Activated CD8-positive, alpha-beta T cell treated with anti-CD3 and anti-CD28 coated beads, Interleukin-2, amount 10 ng/mL, durations not matched to agents 7 days and 5 days (primary cell): ENCODE measurements at regions not wholly inside any gene's neighbourhood (a gene's known extent, or its start where the extent isn't known, plus 50 kb on each side); places are given as distances from the start of the nearest gene placed in this dataset.

ENCODE experiments used
- ATAC-seq: fragments of 150-1000 bp; cut with Tn5 transposase; one replicate; pipeline ENCODE4 v1.10.0; 2021; ENCODE audit warnings: moderate library complexity
- CTCF ChIA-PET: fragments of 350-600 bp; sonication (Branson Sonifier 250); formaldehyde crosslinking; loops from one replicate; lab custom pipeline; 2021; ENCODE audit warnings: antibody characterized with exemption; lab: Charles Lee
- POLR2A ChIA-PET: fragments of 350-600 bp; sonication (Branson Sonifier 250); formaldehyde crosslinking; loops from one replicate; lab custom pipeline; 2021; ENCODE audit warnings: antibody characterized with exemption; lab: Charles Lee
- DNase-seq: peaks from one replicate; pipeline ENCODE4 v3.0.0-alpha.2; 2020
- H3K27ac Mint-ChIP-seq: one replicate; pipeline ENCODE4 v1.8.0; 2021; ENCODE audit warnings: mild to moderate bottlenecking, mixed read lengths
- H3K27me3 Mint-ChIP-seq: one replicate; pipeline ENCODE4 v1.8.0; 2021; ENCODE audit warnings: low read depth, mixed read lengths
- H3K36me3 Mint-ChIP-seq: one replicate; pipeline ENCODE4 v1.8.0; 2021; ENCODE audit warnings: low read depth, mixed read lengths
- H3K4me1 Mint-ChIP-seq: one replicate; pipeline ENCODE4 v1.8.0; 2021; ENCODE audit warnings: low read depth, mixed read lengths
- H3K4me3 Mint-ChIP-seq: one replicate; pipeline ENCODE4 v1.8.0; 2021; ENCODE audit warnings: mild to moderate bottlenecking, mixed read lengths
- H3K9me3 Mint-ChIP-seq: one replicate; pipeline ENCODE4 v1.8.0; 2022; ENCODE audit warnings: mixed read lengths; ENCODE audit not compliant: insufficient read depth

DNA sequence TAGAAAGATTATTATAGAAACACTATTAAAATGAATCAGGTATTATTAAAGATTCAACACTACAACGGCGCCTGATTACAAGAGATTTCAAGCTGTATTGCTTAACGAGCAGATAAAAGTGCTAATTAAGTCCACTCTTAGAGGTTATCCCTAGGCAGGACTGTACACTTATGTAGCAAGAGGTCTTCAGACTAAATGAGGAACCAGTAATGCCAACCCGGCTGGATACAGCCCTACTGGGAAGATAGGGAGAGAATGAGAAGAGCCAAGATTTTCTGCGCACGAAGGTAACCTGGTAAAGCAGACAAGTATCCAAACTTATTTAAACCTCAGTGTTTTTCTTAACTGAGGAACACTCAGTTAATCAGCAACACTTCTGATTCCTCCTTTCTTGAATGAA is 115.7 kb upstream of the HIVEP3 start:
- ChIA-PET CTCF (interaction anchor here (1.2 to 1.8 kb wide), 5 partner anchors 10 to 461 kb away, joined by 3 to 7 read pairs (median 5); no protein-coding TSS in a partner anchor), POLR2A (interaction anchor here (0.9 kb wide), 1 partner anchor 911 kb away, joined by 3 read pairs; no protein-coding TSS in a partner anchor)
- Mint-ChIP-seq H3K27me3 (peaks cover 9% of the 10 kb centered on the region), H3K9me3 (no peaks in the 10 kb centered on the region), H3K27ac (no peak overlapping the region), H3K36me3 (peaks cover 4% of the 10 kb centered on the region), H3K4me1 (peaks cover 42% of the 10 kb centered on the region), H3K4me3 (peak overlapping the region; percentile 68)
- no peak for DNase-seq
- ATAC-seq = no peak

DNA sequence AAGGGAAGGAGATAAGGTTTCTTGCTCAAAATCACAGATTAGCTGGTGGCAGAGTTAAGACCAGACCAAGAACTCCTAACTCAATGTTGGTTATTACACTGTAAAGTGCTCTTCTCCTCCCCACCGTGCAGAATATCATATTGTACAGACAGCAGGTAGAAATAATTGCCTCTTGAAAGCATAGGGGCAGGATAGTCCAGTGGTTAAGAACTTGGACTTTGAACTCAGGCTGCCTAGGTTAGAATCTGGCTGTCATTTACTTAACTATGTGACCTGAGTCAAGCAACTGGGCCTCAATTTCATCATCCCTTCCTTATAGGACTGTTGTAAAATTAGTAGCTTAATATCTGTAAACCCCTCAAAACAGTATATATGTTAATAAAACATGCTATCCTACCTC is 114.9 kb upstream of the HIVEP3 start:
- ChIA-PET POLR2A (no interaction called here), CTCF (interaction anchor here (0.5 to 1.8 kb wide), 4 partner anchors 10 to 140 kb away, joined by 3 to 6 read pairs (median 4); no protein-coding TSS in a partner anchor)
- H3K27me3 Mint-ChIP-seq = peaks cover 9% of the 10 kb centered on the region
- no peaks in the 10 kb centered on the region for H3K9me3 Mint-ChIP-seq
- no peak overlapping the region for H3K4me3 Mint-ChIP-seq
- DNase-seq (no peak), ATAC-seq (no peak)
- H3K36me3 Mint-ChIP-seq = peaks cover 7% of the 10 kb centered on the region
- H3K27ac Mint-ChIP-seq = no peak overlapping the region
- H3K4me1 Mint-ChIP-seq = peaks cover 42% of the 10 kb centered on the region

DNA sequence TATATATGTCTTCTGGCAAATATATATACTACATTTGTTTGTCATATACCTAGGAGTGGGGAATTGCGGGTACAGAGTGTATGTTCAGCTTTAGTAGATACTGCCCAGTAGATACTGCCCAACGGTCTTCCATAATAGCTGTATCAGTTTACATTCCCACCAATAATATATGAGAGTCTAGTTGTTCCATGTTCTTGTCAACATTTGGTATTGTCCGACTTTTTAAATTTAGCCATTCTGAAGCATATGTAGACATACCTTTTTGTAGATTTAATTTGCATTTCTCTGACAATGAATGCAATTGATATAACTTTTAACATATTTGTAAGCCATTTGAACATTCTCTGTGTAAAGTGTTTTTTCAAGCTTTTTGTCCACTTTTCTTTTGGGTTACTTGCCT is 99.0 kb upstream of the HIVEP3 start:
- Mint-ChIP-seq H3K4me3 (no peak overlapping the region), H3K27ac (no peak overlapping the region), H3K9me3 (peaks cover 10% of the 10 kb centered on the region), H3K36me3 (peaks cover 10% of the 10 kb centered on the region), H3K27me3 (no peaks in the 10 kb centered on the region), H3K4me1 (peaks cover 16% of the 10 kb centered on the region)
- ChIA-PET POLR2A (no interaction called here), CTCF (no interaction called here)
- peak; percentile 4 for DNase-seq
- no peak for ATAC-seq

DNA sequence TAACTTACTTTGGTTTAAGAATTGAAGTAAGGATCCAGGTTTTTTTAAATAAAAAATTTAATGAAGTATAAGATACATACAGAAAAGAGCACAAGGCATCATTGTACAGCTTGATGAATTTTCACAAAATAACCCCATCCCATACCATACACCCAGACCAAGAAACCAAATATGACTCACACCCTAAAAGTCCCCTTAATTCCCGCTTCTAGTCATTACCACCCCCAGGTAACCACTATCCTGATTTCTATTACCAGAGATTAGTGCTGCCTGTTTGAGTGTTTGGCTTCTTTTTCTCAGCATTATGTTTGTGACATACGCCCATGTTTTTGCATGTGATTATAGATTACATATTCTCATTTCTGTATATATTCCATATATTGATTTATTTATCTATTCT is 98.5 kb upstream of the HIVEP3 start:
- peaks cover 10% of the 10 kb centered on the region for H3K9me3 Mint-ChIP-seq
- no peak for ATAC-seq
- H3K4me1 Mint-ChIP-seq = peaks cover 16% of the 10 kb centered on the region
- H3K4me3 Mint-ChIP-seq = no peak overlapping the region
- POLR2A ChIA-PET = no interaction called here
- peaks cover 10% of the 10 kb centered on the region for H3K36me3 Mint-ChIP-seq
- DNase-seq = peak; percentile 13
- H3K27ac Mint-ChIP-seq = no peak overlapping the region
- no peaks in the 10 kb centered on the region for H3K27me3 Mint-ChIP-seq
- CTCF ChIA-PET = no interaction called here

DNA sequence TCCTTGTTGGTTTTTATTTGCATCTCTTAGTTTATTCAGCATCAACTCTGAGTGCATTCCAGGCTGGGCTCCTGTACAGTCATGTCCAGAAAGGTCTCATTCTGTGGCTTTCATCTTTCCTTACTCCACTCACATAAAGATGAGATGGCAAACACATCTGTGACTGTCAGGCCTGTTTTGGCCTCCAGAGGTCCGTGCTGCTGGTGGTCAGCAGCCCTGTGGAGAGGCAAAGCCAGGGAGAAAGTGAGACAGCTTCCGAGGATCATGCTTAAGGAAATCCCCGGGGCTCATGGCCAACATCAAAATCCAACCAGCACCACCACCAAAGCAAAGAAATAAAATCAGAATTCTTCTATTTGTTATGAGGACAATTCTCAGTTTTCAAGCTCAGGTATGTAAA is 96.1 kb upstream of the HIVEP3 start:
- CTCF ChIA-PET = interaction anchor here (0.7 kb wide), 1 partner anchor 499 kb away, joined by 3 read pairs; no protein-coding TSS in a partner anchor

DNA sequence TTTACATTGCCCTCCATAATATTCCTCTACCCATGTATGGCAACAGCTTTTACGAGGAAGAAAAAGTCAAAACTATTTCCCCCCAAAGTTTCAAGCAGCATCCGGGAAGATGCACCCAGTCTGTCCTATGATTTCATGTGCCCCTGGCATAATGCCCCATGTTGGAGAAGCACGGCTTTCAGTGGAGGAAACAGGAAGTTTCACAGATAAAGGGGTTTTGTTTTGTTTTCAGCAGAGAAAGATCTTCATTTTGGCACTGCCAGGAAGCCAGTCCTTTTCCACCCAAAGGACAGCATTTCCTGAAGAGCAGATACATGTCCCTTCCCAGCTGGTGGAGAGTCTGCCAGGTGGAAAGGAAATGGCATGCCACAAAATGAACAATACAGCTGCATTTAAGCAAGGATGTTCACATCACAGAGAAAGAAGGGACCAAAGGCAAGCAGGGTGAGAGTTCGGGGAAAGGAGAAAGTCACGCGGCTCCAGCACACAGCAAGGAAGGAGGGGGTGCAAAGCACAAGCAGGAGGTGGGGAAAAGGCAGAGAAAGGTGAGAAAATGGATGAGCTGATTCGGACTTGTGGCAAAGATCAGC is 95.3 kb upstream of the HIVEP3 start:
- CTCF ChIA-PET = interaction anchor here (0.7 to 1.1 kb wide), 2 partner anchors 9 to 498 kb away, joined by 3 read pairs; no protein-coding TSS in a partner anchor

More for the DNA sequence above, 96.1 kb upstream of the HIVEP3 start:
- ATAC-seq (no peak), DNase-seq (no peak)
- peaks cover 10% of the 10 kb centered on the region for H3K36me3 Mint-ChIP-seq
- peaks cover 10% of the 10 kb centered on the region for H3K9me3 Mint-ChIP-seq
- H3K4me3 Mint-ChIP-seq = no peak overlapping the region
- POLR2A ChIA-PET = no interaction called here
- H3K27ac Mint-ChIP-seq = no peak overlapping the region
- H3K4me1 Mint-ChIP-seq = peaks cover 16% of the 10 kb centered on the region
- no peaks in the 10 kb centered on the region for H3K27me3 Mint-ChIP-seq

DNA sequence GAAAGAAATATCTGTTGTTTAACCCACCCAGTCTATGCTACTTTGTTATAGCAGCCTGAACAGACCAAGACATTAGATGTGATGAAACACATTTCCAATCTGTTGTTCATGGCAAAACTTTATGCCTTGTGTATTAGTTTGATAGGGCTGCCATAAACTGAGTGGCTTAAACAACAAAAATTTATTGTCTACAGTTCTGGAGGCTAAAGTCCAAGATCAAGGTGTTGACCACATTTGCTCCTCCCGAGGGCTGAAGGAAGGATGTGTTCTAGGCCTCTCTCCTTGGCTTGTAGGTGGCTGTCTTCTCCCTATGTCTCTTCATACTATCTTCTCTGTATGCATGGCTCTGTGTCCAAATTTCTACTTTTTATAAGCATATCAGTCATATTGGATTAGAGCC is 94.1 kb upstream of the HIVEP3 start:
- no peak overlapping the region for H3K4me3 Mint-ChIP-seq
- CTCF ChIA-PET = interaction anchor here (1.4 kb wide), 1 partner anchor 121 kb away, joined by 3 read pairs; no protein-coding TSS in a partner anchor
- H3K27me3 Mint-ChIP-seq = no peaks in the 10 kb centered on the region
- POLR2A ChIA-PET = no interaction called here
- ATAC-seq = no peak
- no peaks in the 10 kb centered on the region for H3K9me3 Mint-ChIP-seq
- H3K27ac Mint-ChIP-seq = no peak overlapping the region
- no peak for DNase-seq
- peaks cover 24% of the 10 kb centered on the region for H3K4me1 Mint-ChIP-seq
- H3K36me3 Mint-ChIP-seq = peaks cover 6% of the 10 kb centered on the region

More for the DNA sequence above, 95.3 kb upstream of the HIVEP3 start:
- no peak for DNase-seq
- no peak for ATAC-seq
- Mint-ChIP-seq H3K4me1 (peaks cover 23% of the 10 kb centered on the region), H3K36me3 (peaks cover 10% of the 10 kb centered on the region), H3K9me3 (peaks cover 10% of the 10 kb centered on the region), H3K27me3 (no peaks in the 10 kb centered on the region), H3K27ac (peak overlapping the region; percentile 7), H3K4me3 (peak overlapping the region; percentile 30)
- POLR2A ChIA-PET = no interaction called here

DNA sequence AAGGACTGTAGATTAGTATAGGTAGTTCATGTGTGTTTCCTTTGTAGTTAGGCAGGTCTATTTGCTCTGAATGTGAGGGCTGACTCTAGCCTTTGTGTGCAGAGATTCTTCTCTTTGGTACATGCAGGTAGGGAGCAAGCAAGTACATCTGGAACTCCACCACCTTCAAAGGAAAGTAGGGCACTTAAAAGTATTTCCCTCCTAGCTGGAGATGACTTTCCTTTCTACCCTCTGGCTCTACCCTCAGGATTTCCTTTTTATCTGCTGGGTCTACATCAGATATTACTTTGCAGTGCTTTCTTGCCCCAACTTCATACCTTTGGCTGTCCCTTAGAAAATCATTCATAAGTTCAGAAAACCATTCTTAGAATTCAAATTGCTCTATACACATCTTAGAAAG is 91.7 kb upstream of the HIVEP3 start:
- ATAC-seq (no peak), DNase-seq (no peak)
- H3K36me3 Mint-ChIP-seq = peaks cover 6% of the 10 kb centered on the region
- no peaks in the 10 kb centered on the region for H3K27me3 Mint-ChIP-seq
- no peaks in the 10 kb centered on the region for H3K9me3 Mint-ChIP-seq
- POLR2A ChIA-PET = no interaction called here
- peaks cover 20% of the 10 kb centered on the region for H3K4me1 Mint-ChIP-seq
- H3K4me3 Mint-ChIP-seq = no peak overlapping the region
- H3K27ac Mint-ChIP-seq = no peak overlapping the region
- CTCF ChIA-PET = interaction anchor here (0.7 kb wide), 1 partner anchor 23 kb away, joined by 3 read pairs; no protein-coding TSS in a partner anchor

DNA sequence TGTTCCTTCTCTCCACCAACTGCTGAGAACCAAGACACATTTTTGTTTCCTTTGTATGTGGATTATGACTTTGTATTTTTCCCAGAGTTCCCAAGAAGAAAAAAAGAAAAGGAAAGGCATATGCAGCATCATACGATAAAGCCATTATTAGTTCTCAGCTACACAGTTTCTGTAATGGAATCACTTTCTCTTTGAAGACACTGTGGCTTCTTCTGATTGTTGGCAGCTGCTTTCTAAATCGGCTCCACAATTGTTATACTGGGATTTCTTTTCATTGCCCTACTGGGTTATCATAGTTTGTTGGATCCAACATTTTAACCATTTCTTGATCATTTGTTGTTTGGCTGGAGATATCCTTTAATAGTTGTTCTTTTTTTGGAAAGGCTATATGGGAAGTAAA is 89.5 kb upstream of the HIVEP3 start:
- no peak overlapping the region for H3K27ac Mint-ChIP-seq
- ATAC-seq = no peak
- no peaks in the 10 kb centered on the region for H3K27me3 Mint-ChIP-seq
- no peak for DNase-seq
- ChIA-PET CTCF (interaction anchor here (0.8 kb wide), 1 partner anchor 493 kb away, joined by 3 read pairs; no protein-coding TSS in a partner anchor), POLR2A (no interaction called here)
- no peak overlapping the region for H3K4me3 Mint-ChIP-seq
- H3K9me3 Mint-ChIP-seq = no peaks in the 10 kb centered on the region
- no peaks in the 10 kb centered on the region for H3K36me3 Mint-ChIP-seq
- H3K4me1 Mint-ChIP-seq = peaks cover 8% of the 10 kb centered on the region

DNA sequence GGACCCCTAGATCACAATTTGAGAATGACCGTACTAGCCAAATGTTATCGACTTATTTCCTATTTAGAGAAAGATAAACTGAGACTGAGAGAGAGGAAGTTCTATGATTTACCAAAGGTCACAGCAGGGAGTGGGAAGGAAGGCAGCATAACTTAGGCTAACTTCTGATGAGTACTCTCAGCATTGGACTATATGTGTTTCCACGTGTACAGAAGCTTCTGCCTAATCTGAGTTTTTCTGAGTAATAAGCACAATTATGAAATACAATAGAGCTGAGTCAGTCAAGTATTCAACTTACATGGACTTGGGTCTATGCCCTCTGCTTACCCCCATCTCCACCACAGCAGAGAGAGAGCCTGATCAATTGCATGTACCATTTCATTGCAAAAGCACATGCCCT is 88.1 kb upstream of the HIVEP3 start:
- ChIA-PET POLR2A (no interaction called here), CTCF (no interaction called here)
- peaks cover 8% of the 10 kb centered on the region for H3K4me1 Mint-ChIP-seq
- H3K4me3 Mint-ChIP-seq = no peak overlapping the region
- no peak overlapping the region for H3K27ac Mint-ChIP-seq
- ATAC-seq = no peak
- DNase-seq = no peak
- H3K9me3 Mint-ChIP-seq = no peaks in the 10 kb centered on the region
- no peaks in the 10 kb centered on the region for H3K36me3 Mint-ChIP-seq
- H3K27me3 Mint-ChIP-seq = no peaks in the 10 kb centered on the region

DNA sequence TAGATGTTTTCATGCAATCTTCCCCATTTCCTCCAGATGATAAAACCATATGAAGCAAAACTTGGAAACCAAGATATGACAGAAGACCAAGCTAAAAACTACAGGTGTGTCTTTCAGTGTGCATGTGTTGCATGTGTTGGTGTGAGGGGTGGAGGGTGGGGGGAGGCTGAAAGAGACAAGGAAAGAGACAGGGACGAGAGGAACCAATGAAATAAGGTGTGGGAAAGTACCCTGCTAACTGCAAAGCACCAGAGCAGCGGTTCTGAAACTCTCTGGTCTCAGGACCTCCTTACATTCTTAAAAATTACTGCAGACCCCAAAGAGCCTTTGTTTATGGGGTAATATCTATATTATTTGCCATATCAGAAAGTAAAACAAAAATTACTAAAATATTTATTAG is 87.4 kb upstream of the HIVEP3 start:
- Mint-ChIP-seq H3K27ac (no peak overlapping the region), H3K27me3 (no peaks in the 10 kb centered on the region), H3K36me3 (no peaks in the 10 kb centered on the region), H3K4me1 (peaks cover 8% of the 10 kb centered on the region), H3K4me3 (no peak overlapping the region), H3K9me3 (no peaks in the 10 kb centered on the region)
- no peak for DNase-seq
- POLR2A ChIA-PET = no interaction called here
- ATAC-seq = no peak
- CTCF ChIA-PET = no interaction called here

DNA sequence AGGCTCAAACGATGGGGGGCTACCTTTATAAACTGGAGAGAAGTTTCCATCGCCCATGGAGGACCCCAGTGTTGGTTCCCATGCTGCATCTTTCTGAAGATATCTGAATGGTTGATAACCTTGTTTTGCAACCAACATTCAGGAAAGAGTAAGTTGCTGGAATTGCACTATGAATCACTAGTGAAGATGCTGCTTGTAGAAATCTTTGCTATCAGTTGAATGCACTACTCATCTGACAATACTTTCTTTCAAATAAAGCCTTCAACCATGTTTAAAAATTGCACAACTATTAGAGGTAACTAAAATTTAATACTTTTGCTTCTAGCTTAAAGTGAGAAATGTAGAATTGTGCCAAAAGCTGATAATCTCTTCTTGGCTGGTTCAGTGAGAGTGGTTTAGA is 86.8 kb upstream of the HIVEP3 start:
- H3K4me1 Mint-ChIP-seq = peaks cover 8% of the 10 kb centered on the region
- no peak overlapping the region for H3K4me3 Mint-ChIP-seq
- no peaks in the 10 kb centered on the region for H3K27me3 Mint-ChIP-seq
- H3K27ac Mint-ChIP-seq = no peak overlapping the region
- CTCF ChIA-PET = no interaction called here
- DNase-seq = no peak
- ATAC-seq = no peak
- H3K9me3 Mint-ChIP-seq = no peaks in the 10 kb centered on the region
- H3K36me3 Mint-ChIP-seq = no peaks in the 10 kb centered on the region
- POLR2A ChIA-PET = no interaction called here
